Fibroblast of lung (primary cell): ENCODE measurements at regions not wholly inside any gene's neighbourhood (a gene's known extent, or its start where the extent isn't known, plus 50 kb on each side); places are given as distances from the start of the nearest gene placed in this dataset.

ENCODE experiments used
- DNase-seq, 2 donors: peaks; one replicate each; pipeline versions ENCODE4 v3.0.0 to v3.0.0-alpha.2; 2010; ENCODE audit warnings: low read depth in 2 of 2
- H2AFZ ChIP-seq: 2 replicates; pipeline ENCODE4 v1.5.1; 2012; ENCODE audit warnings: low read length, control low read depth, inconsistent platforms
- H3K27ac ChIP-seq: 2 replicates; pipeline ENCODE4 v1.5.1; 2011; ENCODE audit warnings: low read length, control low read depth; ENCODE audit not compliant: insufficient read depth
- H3K27me3 ChIP-seq: 2 replicates; pipeline ENCODE4 v1.5.1; 2011; ENCODE audit warnings: mild to moderate bottlenecking, low read length; ENCODE audit not compliant: control insufficient read depth, insufficient read depth
- H3K36me3 ChIP-seq: 2 replicates; pipeline ENCODE4 v1.5.1; 2011; ENCODE audit warnings: low read length; ENCODE audit not compliant: control insufficient read depth, insufficient read depth
- H3K4me1 ChIP-seq: 2 replicates; pipeline ENCODE4 v1.5.1; 2011; ENCODE audit warnings: low read length; ENCODE audit not compliant: control insufficient read depth, insufficient read depth; ENCODE audit errors: extremely low read depth
- H3K4me2 ChIP-seq: 2 replicates; pipeline ENCODE4 v1.5.1; 2011; ENCODE audit warnings: low read length, control low read depth; ENCODE audit not compliant: insufficient read depth; ENCODE audit errors: extremely low read depth
- H3K4me3 ChIP-seq, 4 experiments: fragments of 200-600 bp in 1 of 4; sonication (generic) in 1 of 4; replicated peaks in 1 of 4; 2 replicates each; pipeline ENCODE4 v1.5.1; 2011 to 2016; ENCODE audit warnings: low read length in 4 of 4, low read depth in 3 of 4, mild to moderate bottlenecking in 3 of 4, control low read depth in 2 of 4, inconsistent platforms in 1 of 4, mixed read lengths in 1 of 4; ENCODE audit not compliant: insufficient read depth in 1 of 4; ENCODE audit errors: control extremely low read depth in 1 of 4
- H3K79me2 ChIP-seq: 2 replicates; pipeline ENCODE4 v1.5.1; 2012; ENCODE audit warnings: mild to moderate bottlenecking, low read length, inconsistent platforms; ENCODE audit not compliant: control insufficient read depth, insufficient read depth
- H3K9ac ChIP-seq: 2 replicates; pipeline ENCODE4 v1.5.1; 2011; ENCODE audit warnings: mild to moderate bottlenecking, low read length, control low read depth; ENCODE audit not compliant: insufficient read depth
- H3K9me3 ChIP-seq: 2 replicates; pipeline ENCODE4 v1.5.1; 2012; ENCODE audit warnings: low read depth, low read length; ENCODE audit not compliant: control insufficient read depth, insufficient read depth
- H4K20me1 ChIP-seq: 2 replicates; pipeline ENCODE4 v1.5.1; 2011; ENCODE audit warnings: low read length; ENCODE audit not compliant: control insufficient read depth, insufficient read depth; ENCODE audit errors: extremely low read depth
- EZH2 ChIP-seq: IDR thresholded peaks from 2 replicates; pipeline ENCODE4 v1.5.1; 2012; ENCODE audit warnings: low read length, control low read depth, mild to moderate bottlenecking; ENCODE audit errors: missing control alignments
- TF ChIP-seq, protein P1 (sequence below), 2 donors: IDR thresholded peaks in 1 of 2; conservative IDR thresholded peaks in 1 of 2; 1 replicate in 1 of 2; 2 replicates in 1 of 2; pipeline ENCODE4 v1.5.1; 2011 to 2012; ENCODE audit warnings: low read length in 2 of 2, control low read depth in 1 of 2, inconsistent platforms in 1 of 2, low read depth in 1 of 2, mild to moderate bottlenecking in 1 of 2

- no peaks in the 10 kb centered on the region for H3K4me1 ChIP-seq
- H3K79me2 ChIP-seq = no peaks in the 10 kb centered on the region
- no peak for DNase-seq
- no peaks in the 10 kb centered on the region for H3K9me3 ChIP-seq
- no peak overlapping the region for H2AFZ ChIP-seq
- H3K4me2 ChIP-seq = no peak overlapping the region
- no peaks in the 10 kb centered on the region for H4K20me1 ChIP-seq
- no peak overlapping the region for H3K4me3 ChIP-seq
- no peaks in the 10 kb centered on the region for H3K36me3 ChIP-seq
- no peaks in the 10 kb centered on the region for H3K27me3 ChIP-seq
- H3K27ac ChIP-seq = no peak overlapping the region
- no peak overlapping the region for H3K9ac ChIP-seq
- TF ChIP-seq EZH2 = no peak
- TF ChIP-seq, protein P1, sequence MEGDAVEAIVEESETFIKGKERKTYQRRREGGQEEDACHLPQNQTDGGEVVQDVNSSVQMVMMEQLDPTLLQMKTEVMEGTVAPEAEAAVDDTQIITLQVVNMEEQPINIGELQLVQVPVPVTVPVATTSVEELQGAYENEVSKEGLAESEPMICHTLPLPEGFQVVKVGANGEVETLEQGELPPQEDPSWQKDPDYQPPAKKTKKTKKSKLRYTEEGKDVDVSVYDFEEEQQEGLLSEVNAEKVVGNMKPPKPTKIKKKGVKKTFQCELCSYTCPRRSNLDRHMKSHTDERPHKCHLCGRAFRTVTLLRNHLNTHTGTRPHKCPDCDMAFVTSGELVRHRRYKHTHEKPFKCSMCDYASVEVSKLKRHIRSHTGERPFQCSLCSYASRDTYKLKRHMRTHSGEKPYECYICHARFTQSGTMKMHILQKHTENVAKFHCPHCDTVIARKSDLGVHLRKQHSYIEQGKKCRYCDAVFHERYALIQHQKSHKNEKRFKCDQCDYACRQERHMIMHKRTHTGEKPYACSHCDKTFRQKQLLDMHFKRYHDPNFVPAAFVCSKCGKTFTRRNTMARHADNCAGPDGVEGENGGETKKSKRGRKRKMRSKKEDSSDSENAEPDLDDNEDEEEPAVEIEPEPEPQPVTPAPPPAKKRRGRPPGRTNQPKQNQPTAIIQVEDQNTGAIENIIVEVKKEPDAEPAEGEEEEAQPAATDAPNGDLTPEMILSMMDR (conservative IDR thresholded peaks at IDR 0.05 in 1 of 2, IDR thresholded peaks at IDR 0.05 in 1 of 2; ENCODE audit: low read depth in 1 of 2, low read length in 2 of 2) = no peak
These were observed 1207.5 kb upstream of the ADGRL2 start for GRCh38 chr1:80593197-80593596.

DNA sequence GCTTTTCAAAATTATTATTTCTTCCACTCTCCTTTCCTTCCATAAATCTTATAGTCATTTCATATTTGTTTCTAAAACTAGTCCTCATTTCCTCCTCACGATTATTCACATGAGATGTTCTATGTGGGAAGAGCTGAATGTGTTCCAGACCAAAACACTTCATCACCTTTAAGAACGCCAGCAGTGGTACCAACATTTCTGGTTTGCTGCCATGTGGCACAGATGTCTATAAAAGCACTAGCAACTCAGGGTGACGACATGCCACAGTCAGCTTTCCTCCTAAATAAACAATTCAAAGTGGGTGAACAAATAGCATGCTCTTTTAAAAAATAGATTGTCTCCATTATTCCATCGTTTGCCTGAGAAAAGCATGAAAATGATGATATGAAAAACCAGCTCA, 1217.8 kb upstream of the ADGRL2 start:
- Histone ChIP-seq H2AFZ (no peak overlapping the region), H3K4me2 (no peak overlapping the region), H3K4me3 (no peak overlapping the region), H3K27me3 (no peaks in the 10 kb centered on the region), H3K9ac (no peak overlapping the region), H3K9me3 (no peaks in the 10 kb centered on the region), H3K79me2 (no peaks in the 10 kb centered on the region), H4K20me1 (no peaks in the 10 kb centered on the region), H3K36me3 (no peaks in the 10 kb centered on the region), H3K27ac (no peak overlapping the region), H3K4me1 (no peaks in the 10 kb centered on the region)
- DNase-seq = peak; percentile 12 to 28
- TF ChIP-seq EZH2 = no peak
- TF ChIP-seq, protein P1 (conservative IDR thresholded peaks at IDR 0.05 in 1 of 2, IDR thresholded peaks at IDR 0.05 in 1 of 2; ENCODE audit: low read depth in 1 of 2, low read length in 2 of 2) = no peak

GRCh38 chr1:80579055-80579454, 1221.7 kb upstream of the ADGRL2 start:
- no peak for DNase-seq
- no peak overlapping the region for H3K27ac ChIP-seq
- H3K4me2 ChIP-seq = no peak overlapping the region
- no peak overlapping the region for H2AFZ ChIP-seq
- H3K36me3 ChIP-seq = no peaks in the 10 kb centered on the region
- H3K79me2 ChIP-seq = no peaks in the 10 kb centered on the region
- H3K9me3 ChIP-seq = no peaks in the 10 kb centered on the region
- H4K20me1 ChIP-seq = no peaks in the 10 kb centered on the region
- no peak overlapping the region for H3K4me3 ChIP-seq
- H3K27me3 ChIP-seq = no peaks in the 10 kb centered on the region
- H3K4me1 ChIP-seq = no peaks in the 10 kb centered on the region
- TF ChIP-seq, protein P1 (conservative IDR thresholded peaks at IDR 0.05 in 1 of 2, IDR thresholded peaks at IDR 0.05 in 1 of 2; ENCODE audit: low read depth in 1 of 2, low read length in 2 of 2) = no peak
- TF ChIP-seq EZH2 = no peak
- H3K9ac ChIP-seq = no peak overlapping the region
